Cardiac fibroblast (primary cell): ENCODE measurements at regions not wholly inside any gene's neighbourhood (a gene's known extent, or its start where the extent isn't known, plus 50 kb on each side); places are given as distances from the start of the nearest gene placed in this dataset.

ENCODE experiments used
- DNase-seq, 2 donors: peaks; one replicate each; pipeline versions ENCODE4 v3.0.0 to v3.0.0-alpha.2; 2010; ENCODE audit warnings: low read depth in 2 of 2
- H3K4me3 ChIP-seq, 2 donors: replicated peaks in 1 of 2; 1 replicate in 1 of 2; 2 replicates in 1 of 2; pipeline ENCODE4 v1.5.1; 2011; ENCODE audit warnings: low read depth in 2 of 2, low read length in 2 of 2, mild to moderate bottlenecking in 2 of 2, moderate library complexity in 1 of 2
- CTCF ChIP-seq: IDR thresholded peaks from one replicate; pipeline ENCODE4 v1.5.1; 2011; ENCODE audit warnings: low read depth, mild to moderate bottlenecking, low read length, inconsistent platforms

- no peak overlapping the region for H3K4me3 ChIP-seq
- no peak for TF ChIP-seq CTCF
- no peak for DNase-seq
Observed at GRCh38 chr7:52211930-52212329, 823.5 kb upstream of the POM121L12 start.

GRCh38 chr7:52209614-52210013, 825.8 kb upstream of the POM121L12 start:
- TF ChIP-seq CTCF: no peak

GRCh38 chr7:52197221-52197620, 838.2 kb upstream of the POM121L12 start:
- no peak overlapping the region for H3K4me3 ChIP-seq
- no peak for DNase-seq
- no peak for TF ChIP-seq CTCF

More at GRCh38 chr7:52209614-52210013, 825.8 kb upstream of the POM121L12 start:
- no peak overlapping the region for H3K4me3 ChIP-seq
- no peak for DNase-seq

- H3K4me3 ChIP-seq: no peak overlapping the region
- no peak for DNase-seq
- no peak for TF ChIP-seq CTCF
Observed at GRCh38 chr7:52195664-52196063, 839.8 kb upstream of the POM121L12 start.

- DNase-seq: no peak
- H3K4me3 ChIP-seq: no peak overlapping the region
- no peak for TF ChIP-seq CTCF
Observed at GRCh38 chr7:52189153-52189778, 846.2 kb upstream of the POM121L12 start.

- H3K4me3 ChIP-seq: no peak overlapping the region
- TF ChIP-seq CTCF: no peak
- no peak for DNase-seq
Observed at GRCh38 chr7:52184006-52184703, 851.3 kb upstream of the POM121L12 start.
